ENCODE measurements at regions not wholly inside any gene's neighbourhood (a gene's known extent, or its start where the extent isn't known, plus 50 kb on each side); places are given as distances from the start of the nearest gene placed in this dataset.

- Histone ChIP-seq H3K27me3 (peaks cover 0 to 85% (median 72%) of the 10 kb centered on the region in 7 donors), H3K27ac (no peak overlapping the region), H3K9me3 (no peaks in the 10 kb centered on the region), H3K4me3 (no peak overlapping the region), H3K36me3 (no peaks in the 10 kb centered on the region), H3K4me1 (peaks cover 0 to 26% (median 0%) of the 10 kb centered on the region in 9 donors)
- ATAC-seq, result no peak
- intact Hi-C loops (cut with DNase I), result loop anchor here in 2 of 10 donors (10.0 kb wide), 1 partner anchor 164 kb away; no protein-coding TSS in a partner anchor
- no peak for DNase-seq
- no peak for TF ChIP-seq CTCF (IDR thresholded peaks at IDR 0.05)
- 56 to 61% methylated on average over 13 of the region's 13 CpGs for WGBS, 2 donors
These were observed 89.9 kb downstream of the IRF8 start for GRCh38 chr16:85988723-85989313.

GRCh38 chr16:85989376-85989775 lies 90.4 kb downstream of the IRF8 start:
- peaks cover 0 to 20% (median 0%) of the 10 kb centered on the region in 9 donors for H3K4me1 ChIP-seq
- intact Hi-C loops (cut with DNase I), result loop anchor here in 2 of 10 donors (10.0 kb wide), 1 partner anchor 165 kb away; no protein-coding TSS in a partner anchor
- no peak for ATAC-seq
- no peak overlapping the region for H3K4me3 ChIP-seq
- TF ChIP-seq CTCF (IDR thresholded peaks at IDR 0.05), result no peak
- 87 to 89% methylated on average over 5 of the region's 5 CpGs for WGBS, 2 donors
- H3K36me3 ChIP-seq, result no peaks in the 10 kb centered on the region
- no peak for DNase-seq
- peaks cover 0 to 85% (median 71%) of the 10 kb centered on the region in 7 donors for H3K27me3 ChIP-seq
- no peak overlapping the region for H3K27ac ChIP-seq
- no peaks in the 10 kb centered on the region for H3K9me3 ChIP-seq

GRCh38 chr16:85989863-85990643 lies 91.1 kb downstream of the IRF8 start:
- H3K36me3 ChIP-seq, result no peaks in the 10 kb centered on the region
- H3K9me3 ChIP-seq, result no peaks in the 10 kb centered on the region
- H3K27me3 ChIP-seq, result peaks cover 0 to 83% (median 65%) of the 10 kb centered on the region in 7 donors
- no peak overlapping the region for H3K27ac ChIP-seq
- H3K4me3 ChIP-seq, result no peak overlapping the region
- no peak for TF ChIP-seq CTCF (IDR thresholded peaks at IDR 0.05)
- 74 to 80% methylated on average over 15 of the region's 15 CpGs for WGBS, 2 donors
- ATAC-seq (no peak), DNase-seq (no peak)
- intact Hi-C loops (cut with DNase I), result loop anchor here in 2 of 10 donors (10.0 kb wide), 1 partner anchor 165 kb away; no protein-coding TSS in a partner anchor
- peaks cover 0 to 13% (median 0%) of the 10 kb centered on the region in 9 donors for H3K4me1 ChIP-seq

GRCh38 chr16:85990861-85991301 lies 91.9 kb downstream of the IRF8 start:
- peaks cover 0 to 81% (median 63%) of the 10 kb centered on the region in 7 donors for H3K27me3 ChIP-seq
- intact Hi-C loops (cut with DNase I), result no loop called here

More at GRCh38 chr16:85990861-85991301, 91.9 kb downstream of the IRF8 start:
- Histone ChIP-seq H3K36me3 (no peaks in the 10 kb centered on the region), H3K4me1 (peaks cover 0 to 6% (median 0%) of the 10 kb centered on the region in 9 donors), H3K4me3 (no peak overlapping the region), H3K9me3 (no peaks in the 10 kb centered on the region), H3K27ac (no peak overlapping the region)
- DNase-seq (no peak), ATAC-seq (no peak)
- 74 to 79% methylated on average over 12 of the region's 12 CpGs for WGBS, 2 donors
- TF ChIP-seq CTCF (IDR thresholded peaks at IDR 0.05), result no peak

Measured in heart right ventricle (tissue), 16 donors.